GM12873 (cell line): ENCODE measurements at regions not wholly inside any gene's neighbourhood (a gene's known extent, or its start where the extent isn't known, plus 50 kb on each side); places are given as distances from the start of the nearest gene placed in this dataset.

Source experiments
- CTCF ChIP-seq: IDR thresholded peaks from 2 replicates; pipeline ENCODE4 v1.5.1; 2012; ENCODE audit warnings: low read depth, mild to moderate bottlenecking, moderate library complexity, low read length, control low read depth; ENCODE audit not compliant: insufficient read depth; ENCODE audit errors: missing control alignments

- TF ChIP-seq CTCF = no peak
These were observed 94.1 kb downstream of the PPIAL4G start for GRCh38 chr1:148389027-148389339.

DNA sequence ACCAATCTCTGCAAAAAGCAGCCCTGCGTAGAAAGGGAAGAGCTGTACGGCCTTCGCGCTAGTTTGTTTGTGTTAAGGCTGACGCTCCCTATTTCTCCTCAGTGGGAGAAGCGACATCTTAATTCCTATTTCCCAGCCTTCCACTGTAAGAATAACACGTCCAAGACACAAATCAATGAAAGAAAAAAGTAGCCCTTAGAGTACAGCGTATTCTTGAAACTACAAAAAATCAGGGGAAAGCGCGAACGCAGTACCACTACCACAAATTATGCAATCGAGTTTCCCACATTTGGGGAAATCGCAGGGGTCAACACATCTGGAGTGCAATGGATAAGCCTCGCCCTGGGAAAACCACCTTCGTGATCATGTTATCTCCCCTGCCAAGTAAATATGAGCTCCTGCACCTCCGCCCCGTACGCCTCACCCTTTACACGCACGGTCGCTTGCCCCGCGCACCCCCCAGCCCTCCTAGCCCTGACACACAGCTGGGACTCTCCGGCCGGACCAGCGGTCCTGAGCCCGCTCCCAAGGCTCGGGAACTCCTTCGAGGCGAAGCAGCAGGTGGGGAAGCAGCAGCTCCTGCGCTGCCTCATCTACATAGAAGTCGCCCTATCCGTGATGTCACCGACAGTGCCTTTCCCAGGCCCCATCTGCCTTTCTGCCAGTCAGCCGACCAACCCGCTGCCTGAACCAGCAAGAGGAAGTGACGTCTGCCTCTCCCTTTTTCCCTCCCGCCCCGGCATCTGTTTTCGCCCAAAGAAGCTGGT, 94.7 kb downstream of the PPIAL4G start:
- no peak for TF ChIP-seq CTCF

GRCh38 chr1:148386617-148387016, 96.5 kb downstream of the PPIAL4G start:
- no peak for TF ChIP-seq CTCF

DNA sequence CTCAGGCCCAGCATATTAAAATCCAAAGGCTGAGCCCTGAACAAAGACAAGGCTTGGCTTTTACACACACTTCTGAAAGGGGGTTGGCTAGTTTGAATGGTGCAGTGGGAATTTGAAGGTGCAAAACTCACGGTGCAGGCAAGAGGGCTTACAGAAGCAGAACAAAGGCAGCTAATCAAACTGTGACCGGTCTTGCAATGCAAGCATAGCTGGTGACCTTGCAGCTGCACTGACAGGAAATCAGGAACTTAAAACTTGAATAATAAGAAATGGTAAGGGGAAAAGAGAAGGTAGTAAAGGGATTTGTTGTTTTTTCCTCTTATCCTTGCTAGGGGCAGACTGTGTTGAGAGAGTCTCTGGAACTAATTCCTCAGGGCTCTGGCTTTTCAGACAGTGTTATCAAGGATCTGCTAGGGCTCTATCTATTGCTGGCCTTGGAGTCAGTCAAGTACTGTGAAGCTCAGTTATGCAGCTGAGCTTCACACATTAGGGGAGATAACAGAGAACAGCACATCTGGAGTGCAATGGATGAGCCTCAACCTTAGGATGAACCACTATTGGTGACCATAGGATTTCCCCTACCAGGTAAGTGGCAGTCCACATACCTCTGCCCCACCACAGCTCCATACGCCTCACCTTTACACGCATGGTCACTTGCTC, 97.6 kb downstream of the PPIAL4G start:
- no peak for TF ChIP-seq CTCF

GRCh38 chr1:148383966-148384365, 99.1 kb downstream of the PPIAL4G start:
- TF ChIP-seq CTCF = no peak

- TF ChIP-seq CTCF = no peak
These were observed 103.4 kb downstream of the PPIAL4G start for GRCh38 chr1:148379697-148380096.

GRCh38 chr1:148379170-148379500, 104.0 kb downstream of the PPIAL4G start:
- TF ChIP-seq CTCF = no peak

DNA sequence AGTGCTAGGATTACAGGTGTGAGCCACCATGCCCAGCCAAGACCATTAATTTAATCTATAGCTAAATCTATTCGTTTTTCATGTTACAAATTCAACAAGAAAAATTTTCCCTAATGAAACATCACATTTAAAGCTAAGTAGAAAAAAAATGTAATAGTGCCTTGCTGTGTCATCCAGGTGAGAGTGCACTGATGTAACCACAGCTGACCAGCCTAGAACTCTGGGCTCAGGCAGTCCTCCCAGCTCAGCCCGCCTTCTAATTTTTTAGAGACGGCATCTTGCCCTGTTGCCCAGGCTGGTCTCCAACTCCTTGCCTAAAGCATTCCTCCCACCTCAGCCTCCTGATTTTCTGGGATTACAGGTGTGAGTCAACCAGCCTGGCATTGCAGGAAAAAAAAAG, 109.0 kb downstream of the PPIAL4G start:
- TF ChIP-seq CTCF = no peak
